CD1c-positive myeloid dendritic cell (primary cell): ENCODE measurements at regions not wholly inside any gene's neighbourhood (a gene's known extent, or its start where the extent isn't known, plus 50 kb on each side); places are given as distances from the start of the nearest gene placed in this dataset.

ENCODE experiments used
- DNase-seq: peaks from one replicate; pipeline ENCODE4 v3.0.0-alpha.2; 2016; ENCODE audit errors: extremely low spot score

- DNase-seq = no peak
These were observed 161.3 kb downstream of the HAUS1 start for GRCh38 chr18:46265196-46266156.

- no peak for DNase-seq
These were observed 162.3 kb downstream of the HAUS1 start for GRCh38 chr18:46266473-46266872.

GRCh38 chr18:46268671-46269070 is 164.5 kb downstream of the HAUS1 start:
- DNase-seq = no peak

- DNase-seq = no peak
These were observed 165.1 kb downstream of the HAUS1 start for GRCh38 chr18:46269275-46269674.

- no peak for DNase-seq
These were observed 167.3 kb downstream of the HAUS1 start for GRCh38 chr18:46271488-46271887.

- DNase-seq = no peak
These were observed 169.7 kb downstream of the HAUS1 start for GRCh38 chr18:46273861-46274260.

- no peak for DNase-seq
These were observed 170.1 kb downstream of the HAUS1 start for GRCh38 chr18:46274266-46274665.

- DNase-seq = no peak
These were observed 171.2 kb downstream of the HAUS1 start for GRCh38 chr18:46275370-46275769.

GRCh38 chr18:46276748-46277147 is 172.6 kb downstream of the HAUS1 start:
- DNase-seq = no peak

GRCh38 chr18:46278481-46279465 is 174.6 kb downstream of the HAUS1 start:
- DNase-seq = no peak

GRCh38 chr18:46279673-46280072 is 175.5 kb downstream of the HAUS1 start:
- no peak for DNase-seq

GRCh38 chr18:46281185-46282176 is 177.3 kb downstream of the HAUS1 start:
- DNase-seq = peak; percentile 64

GRCh38 chr18:46282177-46282570 is 178.0 kb downstream of the HAUS1 start:
- DNase-seq = no peak

- DNase-seq = no peak
These were observed 178.5 kb downstream of the HAUS1 start for GRCh38 chr18:46282646-46283045.

- peak; percentile 45 for DNase-seq
These were observed 179.1 kb downstream of the HAUS1 start for GRCh38 chr18:46283268-46283667.

- no peak for DNase-seq
These were observed 179.7 kb downstream of the HAUS1 start for GRCh38 chr18:46283895-46284295.

GRCh38 chr18:46289463-46289862 is 185.3 kb downstream of the HAUS1 start:
- DNase-seq = no peak

GRCh38 chr18:46289931-46290330 is 185.7 kb downstream of the HAUS1 start:
- no peak for DNase-seq

- DNase-seq = no peak
These were observed 186.3 kb downstream of the HAUS1 start for GRCh38 chr18:46290440-46291020.

GRCh38 chr18:46291149-46291548 is 187.0 kb downstream of the HAUS1 start:
- peak; percentile 36 for DNase-seq

- DNase-seq = no peak
These were observed 189.6 kb downstream of the HAUS1 start for GRCh38 chr18:46293742-46294181.
